Type B pancreatic cell (in vitro differentiated cells): ENCODE measurements at regions not wholly inside any gene's neighbourhood (a gene's known extent, or its start where the extent isn't known, plus 50 kb on each side); places are given as distances from the start of the nearest gene placed in this dataset.

Source experiments
- DNase-seq: peaks from one replicate; pipeline ENCODE4 v3.0.0; 2021; ENCODE audit warnings: mixed read lengths; ENCODE audit not compliant: unreplicated experiment; ENCODE audit errors: extremely low spot score
- H3K27ac Mint-ChIP-seq: 2 replicates; pipeline ENCODE4 v1.8.0; 2021; ENCODE audit warnings: mild to moderate bottlenecking, mixed read lengths
- H3K27me3 Mint-ChIP-seq: 2 replicates; pipeline ENCODE4 v1.8.0; 2021; ENCODE audit warnings: mixed read lengths
- H3K36me3 Mint-ChIP-seq: 2 replicates; pipeline ENCODE4 v1.8.0; 2021; ENCODE audit warnings: mixed read lengths
- H3K4me1 Mint-ChIP-seq: one replicate; pipeline ENCODE4 v1.8.0; 2021; ENCODE audit warnings: mixed read lengths; ENCODE audit not compliant: unreplicated experiment
- H3K4me3 Mint-ChIP-seq: 2 replicates; pipeline ENCODE4 v1.8.0; 2021; ENCODE audit warnings: mild to moderate bottlenecking, mixed read lengths
- H3K9me3 Mint-ChIP-seq: 2 replicates; pipeline ENCODE4 v1.8.0; 2021; ENCODE audit warnings: mixed read lengths
- CTCF ChIP-seq: fragments of 200-600 bp; sonication (generic); conservative IDR thresholded peaks from 2 replicates; pipeline ENCODE4 v1.5.0; 2021; ENCODE audit warnings: antibody characterized with exemption, mild to moderate bottlenecking

DNA sequence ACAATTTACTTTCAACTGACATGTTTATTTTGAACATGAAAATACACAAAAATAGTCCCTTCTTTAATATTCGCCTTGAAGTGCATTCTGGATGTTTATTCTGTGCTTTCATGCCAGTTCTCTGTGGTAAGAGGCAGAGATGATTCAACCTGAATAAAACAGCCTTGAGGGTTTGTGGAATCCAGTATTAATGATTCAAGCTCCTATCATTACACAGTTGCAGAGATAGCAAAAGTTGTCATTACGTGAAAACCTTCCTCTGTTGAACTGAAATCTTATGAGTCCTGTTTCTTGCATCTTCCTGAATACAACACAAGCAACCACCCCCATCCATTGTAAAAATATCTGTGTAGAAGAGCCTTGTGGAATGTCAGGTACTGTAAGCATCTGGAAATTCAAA lies 142.3 kb upstream of the HTR2A start:
- Mint-ChIP-seq H3K9me3 (peaks cover 5% of the 10 kb centered on the region), H3K4me1 (peaks cover 5% of the 10 kb centered on the region), H3K4me3 (no peak overlapping the region), H3K36me3 (no peaks in the 10 kb centered on the region), H3K27me3 (no peaks in the 10 kb centered on the region), H3K27ac (no peak overlapping the region)
- DNase-seq = no peak
- no peak for TF ChIP-seq CTCF

DNA sequence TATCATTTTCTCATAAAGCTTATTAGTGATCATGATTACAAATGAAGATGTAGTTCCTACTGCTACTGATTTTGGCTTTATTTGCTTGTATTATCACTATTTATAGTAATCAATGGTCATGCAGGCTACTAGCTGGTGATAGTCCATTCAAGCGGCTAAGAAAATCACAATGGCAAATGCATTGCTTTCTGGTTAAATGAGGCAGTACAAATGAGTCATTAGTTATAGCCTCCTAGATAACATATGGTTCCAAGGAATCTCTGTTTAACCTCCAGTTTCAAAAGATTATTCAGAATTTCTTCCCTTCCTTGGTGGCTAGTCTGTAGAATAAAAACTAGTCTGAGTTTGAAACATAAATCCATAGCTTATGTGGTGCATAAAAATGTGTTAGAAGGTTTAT lies 141.3 kb upstream of the HTR2A start:
- no peak for TF ChIP-seq CTCF
- Mint-ChIP-seq H3K4me3 (no peak overlapping the region), H3K36me3 (no peaks in the 10 kb centered on the region), H3K27ac (no peak overlapping the region), H3K4me1 (peaks cover 5% of the 10 kb centered on the region), H3K9me3 (peaks cover 5% of the 10 kb centered on the region), H3K27me3 (no peaks in the 10 kb centered on the region)
- DNase-seq = no peak

DNA sequence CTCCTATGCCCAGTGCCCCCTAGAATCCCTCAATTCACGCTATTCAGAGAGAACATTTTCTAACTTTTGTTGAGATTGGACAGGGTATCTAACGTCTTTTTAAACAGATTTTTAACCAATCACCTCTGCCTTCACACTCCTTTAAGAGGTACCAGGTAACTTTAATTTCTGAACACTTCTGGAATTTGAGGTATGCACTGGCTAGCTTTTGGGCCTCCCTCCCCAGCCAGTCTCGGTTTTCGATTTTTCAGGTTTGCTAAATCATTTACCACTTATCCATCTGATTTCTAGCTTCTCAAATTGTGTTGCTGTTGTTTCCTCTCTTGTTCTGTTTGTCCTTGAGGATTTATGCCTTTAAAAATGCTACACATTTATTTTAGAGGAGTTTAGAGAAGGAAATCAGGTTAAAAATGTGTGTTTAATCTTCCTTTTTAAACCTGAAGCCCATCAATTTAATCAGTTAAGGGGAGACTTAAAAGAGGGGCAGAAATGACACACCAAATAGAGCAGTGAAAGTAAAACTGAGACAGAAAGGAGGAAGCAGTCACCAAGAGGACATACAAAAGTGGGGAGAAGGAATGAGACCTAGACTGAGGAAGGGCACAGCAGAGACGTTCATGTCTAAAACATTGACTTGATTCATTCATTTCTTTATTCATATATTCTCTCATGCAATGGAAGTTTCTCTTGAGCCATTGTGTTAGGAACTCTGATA lies 139.6 kb upstream of the HTR2A start:
- Mint-ChIP-seq H3K27ac (no peak overlapping the region), H3K36me3 (no peaks in the 10 kb centered on the region), H3K4me1 (peaks cover 5% of the 10 kb centered on the region), H3K9me3 (peaks cover 5% of the 10 kb centered on the region), H3K4me3 (no peak overlapping the region), H3K27me3 (no peaks in the 10 kb centered on the region)
- DNase-seq = no peak
- no peak for TF ChIP-seq CTCF

DNA sequence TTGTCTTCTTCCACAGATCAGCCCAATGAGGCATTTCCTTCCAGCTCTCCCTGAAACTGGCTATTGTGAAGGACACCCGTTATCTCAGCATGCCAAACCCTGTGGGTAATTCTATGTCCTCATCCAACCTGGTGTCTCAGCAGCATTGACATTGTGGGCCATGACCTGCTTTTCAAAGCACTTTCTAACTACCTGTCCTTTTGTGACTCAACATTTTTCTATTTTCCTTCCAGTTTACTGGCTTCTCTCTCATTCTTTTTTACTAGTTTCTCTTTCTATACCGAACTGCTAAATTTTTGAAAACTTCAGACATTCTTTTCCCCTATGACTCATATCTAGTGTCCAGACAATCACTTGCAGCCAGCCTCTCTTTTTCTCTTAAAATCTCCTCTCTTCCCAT lies 136.4 kb upstream of the HTR2A start:
- H3K4me3 Mint-ChIP-seq = no peak overlapping the region
- no peak for DNase-seq
- peaks cover 5% of the 10 kb centered on the region for H3K9me3 Mint-ChIP-seq
- peaks cover 5% of the 10 kb centered on the region for H3K4me1 Mint-ChIP-seq
- H3K36me3 Mint-ChIP-seq = no peaks in the 10 kb centered on the region
- TF ChIP-seq CTCF = no peak
- no peaks in the 10 kb centered on the region for H3K27me3 Mint-ChIP-seq
- no peak overlapping the region for H3K27ac Mint-ChIP-seq

GRCh38 chr13:47027780-47028437 lies 131.1 kb upstream of the HTR2A start:
- no peaks in the 10 kb centered on the region for H3K9me3 Mint-ChIP-seq
- H3K36me3 Mint-ChIP-seq = no peaks in the 10 kb centered on the region
- H3K4me1 Mint-ChIP-seq = peaks cover 27% of the 10 kb centered on the region
- H3K27me3 Mint-ChIP-seq = no peaks in the 10 kb centered on the region
- no peak overlapping the region for H3K27ac Mint-ChIP-seq
- no peak for TF ChIP-seq CTCF
- no peak for DNase-seq
- no peak overlapping the region for H3K4me3 Mint-ChIP-seq
